ENCODE measurements at regions not wholly inside any gene's neighbourhood (a gene's known extent, or its start where the extent isn't known, plus 50 kb on each side); places are given as distances from the start of the nearest gene placed in this dataset.

DNA sequence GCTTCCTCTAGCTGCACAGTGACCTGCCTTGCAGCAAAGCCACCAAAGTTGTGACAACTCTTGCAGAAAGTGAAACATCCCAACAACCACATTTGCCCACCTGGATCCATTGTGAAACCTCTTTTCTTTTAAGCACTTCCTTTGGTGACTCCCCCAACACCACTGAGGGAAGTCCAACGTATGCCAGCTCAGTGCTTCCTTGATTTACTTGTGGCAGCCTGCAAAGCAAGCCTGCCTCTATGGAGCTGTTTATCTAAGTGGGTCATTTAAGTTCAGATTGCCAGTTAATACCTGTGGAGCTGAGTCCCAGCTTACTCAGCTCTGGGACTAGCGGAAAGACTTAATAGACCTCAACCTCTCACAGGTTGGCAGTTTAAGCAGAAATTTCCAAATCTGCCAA, 230.8 kb upstream of the GHITM start:
- no peaks in the 10 kb centered on the region for H3K36me3 ChIP-seq (ENCODE audit: insufficient read depth, low read length)
- no peak overlapping the region for H3K4me3 ChIP-seq (ENCODE audit: low read depth in 1 of 2, low read length in 2 of 2)
- H3K9ac ChIP-seq (ENCODE audit: low read length) = no peak overlapping the region
- no peaks in the 10 kb centered on the region for H3K4me1 ChIP-seq (ENCODE audit: insufficient read depth, low read length)
- no peaks in the 10 kb centered on the region for H3K9me3 ChIP-seq (ENCODE audit: low read length)
- no peak overlapping the region for H3K27ac ChIP-seq (ENCODE audit: low read depth, low read length)
- H3K27me3 ChIP-seq (ENCODE audit: control insufficient read depth in 1 of 2, insufficient read depth in 2 of 2, low read length in 2 of 2) = no peaks in the 10 kb centered on the region

DNA sequence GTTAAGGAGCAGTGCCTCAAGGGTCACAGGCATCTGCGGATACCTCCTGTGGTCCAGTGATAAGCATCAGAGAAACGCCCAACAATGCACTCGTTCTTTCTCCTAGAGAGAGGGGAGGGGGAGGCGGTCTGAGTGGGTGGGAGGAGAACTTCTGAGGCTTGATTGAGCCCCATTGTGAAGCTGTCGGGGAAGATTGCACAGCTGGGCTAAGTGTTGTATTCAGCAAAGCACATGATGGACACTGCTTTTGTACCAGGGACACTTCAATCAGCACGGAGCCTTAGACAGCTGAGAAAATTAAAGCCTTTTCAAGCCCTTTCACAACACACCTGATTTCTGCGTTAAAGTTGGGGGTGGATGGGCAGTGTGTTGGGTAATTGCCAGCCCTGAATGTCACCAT, 230.3 kb upstream of the GHITM start:
- Histone ChIP-seq H3K9me3 (ENCODE audit: low read length) (no peaks in the 10 kb centered on the region), H3K36me3 (ENCODE audit: insufficient read depth, low read length) (no peaks in the 10 kb centered on the region), H3K27me3 (ENCODE audit: control insufficient read depth in 1 of 2, insufficient read depth in 2 of 2, low read length in 2 of 2) (no peaks in the 10 kb centered on the region), H3K27ac (ENCODE audit: low read depth, low read length) (no peak overlapping the region), H3K4me1 (ENCODE audit: insufficient read depth, low read length) (no peaks in the 10 kb centered on the region), H3K4me3 (ENCODE audit: low read depth in 1 of 2, low read length in 2 of 2) (no peak overlapping the region), H3K9ac (ENCODE audit: low read length) (no peak overlapping the region)

DNA sequence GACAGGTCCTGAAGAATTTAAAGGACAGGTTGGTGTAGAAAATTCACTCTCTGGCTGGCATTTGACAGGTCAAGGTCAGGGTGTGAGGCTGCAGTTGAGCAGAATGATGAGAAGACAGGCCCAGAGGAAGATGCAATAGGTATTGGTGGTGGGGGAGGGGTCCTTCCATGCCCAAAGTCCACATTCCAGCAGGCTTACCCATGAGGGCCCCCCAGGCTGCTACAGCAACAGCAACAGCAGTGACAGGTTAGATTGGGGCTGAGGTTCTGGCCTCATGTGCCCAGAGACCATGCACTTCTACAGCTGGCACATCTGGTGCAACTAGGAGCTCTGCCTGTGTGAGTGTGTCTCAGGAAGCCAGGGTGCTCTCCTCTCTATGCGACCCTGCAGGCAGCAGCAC, 223.5 kb upstream of the GHITM start:
- Histone ChIP-seq H3K4me3 (ENCODE audit: low read depth in 1 of 2, low read length in 2 of 2) (no peak overlapping the region), H3K27ac (ENCODE audit: low read depth, low read length) (no peak overlapping the region), H3K4me1 (ENCODE audit: insufficient read depth, low read length) (no peaks in the 10 kb centered on the region), H3K27me3 (ENCODE audit: control insufficient read depth in 1 of 2, insufficient read depth in 2 of 2, low read length in 2 of 2) (no peaks in the 10 kb centered on the region), H3K9ac (ENCODE audit: low read length) (no peak overlapping the region), H3K9me3 (ENCODE audit: low read length) (no peaks in the 10 kb centered on the region), H3K36me3 (ENCODE audit: insufficient read depth, low read length) (no peaks in the 10 kb centered on the region)

DNA sequence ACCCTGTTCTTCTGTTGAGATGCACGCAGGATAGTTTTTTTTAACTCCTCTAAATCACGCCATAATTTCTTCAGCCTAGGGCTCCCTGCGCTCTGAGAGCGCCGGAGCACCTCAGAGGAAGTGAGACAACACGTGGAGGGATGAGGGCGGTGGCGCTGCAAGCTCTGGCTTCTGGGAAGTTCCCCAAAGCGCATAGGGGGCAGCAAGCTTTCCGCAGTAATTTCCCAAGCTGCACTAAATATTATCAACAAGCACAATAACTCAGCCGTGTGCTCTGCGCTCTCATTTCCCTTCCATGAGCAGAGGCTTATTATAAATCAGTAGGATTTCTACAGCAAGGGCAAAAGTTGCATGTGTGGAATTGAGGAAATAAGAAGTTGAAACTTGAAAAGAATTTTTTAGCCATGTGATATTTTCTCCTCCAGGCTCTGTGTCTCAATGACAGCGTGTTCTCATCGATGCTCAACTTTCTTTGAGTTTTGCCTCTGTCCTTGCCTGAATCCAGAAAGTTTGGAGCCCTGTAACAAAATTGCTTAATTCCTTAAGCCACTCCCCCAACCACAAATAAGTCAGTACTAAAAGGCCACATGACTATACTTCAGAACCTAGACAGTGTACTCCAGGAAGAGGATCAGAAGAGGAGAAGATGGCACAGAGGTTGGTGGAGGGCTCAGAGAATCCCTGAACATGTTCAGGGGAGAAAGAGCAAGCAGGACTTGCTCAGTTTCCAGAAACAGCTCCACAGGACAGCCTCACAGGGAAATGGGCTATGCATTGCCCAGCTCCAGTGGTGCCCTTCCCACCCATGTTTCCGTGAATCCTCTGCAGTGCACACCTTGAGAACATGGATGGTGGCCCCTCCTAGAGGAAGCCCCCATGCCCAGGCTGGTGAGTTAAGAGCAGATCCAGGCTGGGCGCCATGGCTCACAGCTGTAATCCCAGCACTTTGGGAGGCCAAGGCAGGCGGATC, 221.5 kb upstream of the GHITM start:
- no peaks in the 10 kb centered on the region for H3K36me3 ChIP-seq (ENCODE audit: insufficient read depth, low read length)

DNA sequence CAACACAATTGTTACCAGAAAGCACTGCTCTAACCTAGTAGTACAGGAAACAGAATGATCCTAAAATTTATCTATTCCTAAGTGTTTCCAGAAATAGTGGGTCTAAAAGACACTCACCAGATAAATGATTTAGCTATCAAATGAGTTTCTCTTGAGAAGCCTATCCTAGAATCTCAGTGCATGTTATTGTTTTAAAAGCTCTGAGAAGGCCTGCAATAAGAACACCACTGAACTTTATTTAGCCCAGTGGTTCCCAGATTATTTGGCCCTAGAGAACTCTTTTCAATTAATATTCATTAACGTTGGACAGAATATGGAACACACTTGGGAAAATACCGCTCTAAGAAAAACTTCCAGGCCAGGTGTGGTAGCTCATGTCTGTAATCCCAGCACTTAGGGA, 220.1 kb upstream of the GHITM start:
- Histone ChIP-seq H3K36me3 (ENCODE audit: insufficient read depth, low read length) (no peaks in the 10 kb centered on the region), H3K9ac (ENCODE audit: low read length) (no peak overlapping the region), H3K27me3 (ENCODE audit: control insufficient read depth in 1 of 2, insufficient read depth in 2 of 2, low read length in 2 of 2) (no peaks in the 10 kb centered on the region), H3K27ac (ENCODE audit: low read depth, low read length) (no peak overlapping the region), H3K4me3 (ENCODE audit: low read depth in 1 of 2, low read length in 2 of 2) (no peak overlapping the region), H3K9me3 (ENCODE audit: low read length) (no peaks in the 10 kb centered on the region), H3K4me1 (ENCODE audit: insufficient read depth, low read length) (no peaks in the 10 kb centered on the region)

More for the DNA sequence above, 221.5 kb upstream of the GHITM start:
- Histone ChIP-seq H3K4me1 (ENCODE audit: insufficient read depth, low read length) (no peaks in the 10 kb centered on the region), H3K9ac (ENCODE audit: low read length) (no peak overlapping the region), H3K27ac (ENCODE audit: low read depth, low read length) (no peak overlapping the region), H3K27me3 (ENCODE audit: control insufficient read depth in 1 of 2, insufficient read depth in 2 of 2, low read length in 2 of 2) (no peaks in the 10 kb centered on the region), H3K4me3 (ENCODE audit: low read depth in 1 of 2, low read length in 2 of 2) (no peak overlapping the region), H3K9me3 (ENCODE audit: low read length) (no peaks in the 10 kb centered on the region)

DNA sequence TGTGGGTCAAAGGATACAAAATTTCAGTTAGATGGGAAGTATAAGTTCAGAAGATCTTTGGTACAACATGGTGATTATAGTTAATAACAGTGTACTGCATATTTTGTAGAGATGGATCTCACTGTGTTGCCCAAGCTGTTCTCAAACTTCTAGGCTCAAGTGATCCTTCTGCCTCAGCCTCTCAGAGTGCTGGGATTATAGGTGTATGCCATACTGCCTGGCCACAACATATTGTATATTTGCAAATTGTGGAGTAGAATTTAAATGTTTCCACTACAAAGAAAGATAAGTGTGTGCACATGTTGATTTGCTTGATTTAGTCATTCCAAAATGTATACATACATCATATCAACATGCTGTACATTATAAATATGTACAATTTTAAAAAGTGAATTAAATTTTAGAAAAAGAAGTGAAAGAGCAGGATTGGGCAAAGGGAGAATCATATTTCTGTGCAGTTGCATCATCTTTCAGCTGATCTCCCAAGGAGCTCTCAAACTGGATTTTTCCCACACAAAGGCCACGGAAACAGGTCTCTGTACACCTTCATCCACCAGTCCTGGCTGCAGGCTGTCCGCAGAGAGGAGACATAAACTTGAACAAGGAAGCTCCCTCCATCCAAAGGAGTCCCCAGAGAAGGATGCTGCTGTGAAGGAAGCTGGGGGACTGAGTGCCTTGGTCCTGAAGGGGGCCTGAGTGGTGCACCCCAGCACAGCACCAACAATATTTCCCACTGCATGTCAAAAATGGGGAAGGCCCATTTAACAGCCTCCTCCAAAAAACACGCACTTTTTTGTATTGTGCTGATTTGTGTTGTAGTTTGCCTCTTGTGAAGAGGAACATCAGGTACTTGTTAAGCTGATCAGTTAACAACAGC, 217.1 kb upstream of the GHITM start:
- H3K27me3 ChIP-seq (ENCODE audit: control insufficient read depth in 1 of 2, insufficient read depth in 2 of 2, low read length in 2 of 2) = no peaks in the 10 kb centered on the region
- no peak overlapping the region for H3K9ac ChIP-seq (ENCODE audit: low read length)
- no peak overlapping the region for H3K27ac ChIP-seq (ENCODE audit: low read depth, low read length)
- no peak overlapping the region for H3K4me3 ChIP-seq (ENCODE audit: low read depth in 1 of 2, low read length in 2 of 2)
- H3K4me1 ChIP-seq (ENCODE audit: insufficient read depth, low read length) = no peaks in the 10 kb centered on the region
- no peaks in the 10 kb centered on the region for H3K36me3 ChIP-seq (ENCODE audit: insufficient read depth, low read length)
- H3K9me3 ChIP-seq (ENCODE audit: low read length) = no peaks in the 10 kb centered on the region

DNA sequence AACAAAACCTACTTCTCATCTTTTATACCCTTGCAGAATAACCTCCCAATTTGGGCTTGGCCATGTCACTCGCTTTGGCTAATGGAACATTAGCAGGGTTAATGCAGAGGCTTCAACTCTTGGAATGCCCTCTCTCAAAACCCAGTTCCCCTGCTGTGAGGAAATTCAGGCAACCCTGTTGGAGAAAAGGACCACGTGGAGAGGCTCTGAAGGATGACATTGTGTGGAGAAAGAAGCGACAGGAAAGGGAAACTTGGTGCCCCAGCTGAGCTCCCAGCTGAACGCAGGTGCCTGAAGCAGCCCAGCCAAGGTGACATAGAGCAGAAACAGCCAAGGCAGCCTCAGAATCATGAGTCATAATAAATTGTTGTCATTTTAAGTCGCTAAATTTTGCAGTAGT, 214.2 kb upstream of the GHITM start:
- Histone ChIP-seq H3K4me3 (ENCODE audit: low read depth in 1 of 2, low read length in 2 of 2) (no peak overlapping the region), H3K27me3 (ENCODE audit: control insufficient read depth in 1 of 2, insufficient read depth in 2 of 2, low read length in 2 of 2) (no peaks in the 10 kb centered on the region), H3K9me3 (ENCODE audit: low read length) (no peaks in the 10 kb centered on the region), H3K36me3 (ENCODE audit: insufficient read depth, low read length) (no peaks in the 10 kb centered on the region), H3K27ac (ENCODE audit: low read depth, low read length) (no peak overlapping the region), H3K9ac (ENCODE audit: low read length) (no peak overlapping the region), H3K4me1 (ENCODE audit: insufficient read depth, low read length) (no peaks in the 10 kb centered on the region)

DNA sequence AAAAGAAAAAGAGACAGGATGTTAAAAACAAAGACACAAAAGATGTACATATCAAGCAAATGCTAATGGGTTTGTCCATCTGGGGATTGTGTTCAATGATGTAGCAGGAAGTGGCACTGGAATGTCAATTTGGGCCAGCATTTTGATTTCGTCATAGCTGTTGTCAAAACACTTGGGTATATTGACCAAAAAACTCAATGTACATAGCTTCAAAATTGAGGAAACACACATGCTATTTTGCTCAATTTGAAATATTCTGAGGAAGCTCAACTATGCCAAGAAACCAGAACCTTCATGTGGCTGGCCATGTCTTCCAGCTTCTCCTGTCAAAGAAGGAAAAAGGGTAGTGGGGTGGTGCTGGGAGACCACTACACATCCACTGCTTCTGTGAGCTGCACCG, 212.7 kb upstream of the GHITM start:
- H3K9me3 ChIP-seq (ENCODE audit: low read length) = no peaks in the 10 kb centered on the region
- no peaks in the 10 kb centered on the region for H3K4me1 ChIP-seq (ENCODE audit: insufficient read depth, low read length)
- H3K4me3 ChIP-seq (ENCODE audit: low read depth in 1 of 2, low read length in 2 of 2) = no peak overlapping the region
- no peak overlapping the region for H3K27ac ChIP-seq (ENCODE audit: low read depth, low read length)
- H3K36me3 ChIP-seq (ENCODE audit: insufficient read depth, low read length) = no peaks in the 10 kb centered on the region
- H3K27me3 ChIP-seq (ENCODE audit: control insufficient read depth in 1 of 2, insufficient read depth in 2 of 2, low read length in 2 of 2) = no peaks in the 10 kb centered on the region
- no peak overlapping the region for H3K9ac ChIP-seq (ENCODE audit: low read length)

DNA sequence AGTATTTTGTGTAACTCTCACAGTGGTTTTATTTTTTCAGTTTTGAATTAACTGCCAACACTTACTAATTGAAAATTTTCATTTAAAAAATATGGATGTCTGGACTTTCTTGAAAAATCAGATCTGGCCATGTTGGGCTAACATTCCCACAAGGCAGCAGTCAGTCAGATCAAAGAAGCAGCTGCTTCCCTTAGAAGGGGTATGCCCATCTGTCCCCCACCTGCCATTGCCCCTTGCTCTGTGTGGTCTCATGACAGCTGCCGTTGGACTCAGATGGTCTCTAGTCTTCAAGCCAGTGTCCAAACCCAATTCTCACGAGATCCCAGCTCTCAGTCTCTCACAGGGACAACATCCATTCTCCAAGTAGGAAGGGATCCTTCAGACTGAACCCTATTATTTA, 212.1 kb upstream of the GHITM start:
- Histone ChIP-seq H3K4me3 (ENCODE audit: low read depth in 1 of 2, low read length in 2 of 2) (no peak overlapping the region), H3K9ac (ENCODE audit: low read length) (no peak overlapping the region), H3K4me1 (ENCODE audit: insufficient read depth, low read length) (no peaks in the 10 kb centered on the region), H3K9me3 (ENCODE audit: low read length) (no peaks in the 10 kb centered on the region), H3K27ac (ENCODE audit: low read depth, low read length) (no peak overlapping the region), H3K36me3 (ENCODE audit: insufficient read depth, low read length) (no peaks in the 10 kb centered on the region), H3K27me3 (ENCODE audit: control insufficient read depth in 1 of 2, insufficient read depth in 2 of 2, low read length in 2 of 2) (no peaks in the 10 kb centered on the region)

DNA sequence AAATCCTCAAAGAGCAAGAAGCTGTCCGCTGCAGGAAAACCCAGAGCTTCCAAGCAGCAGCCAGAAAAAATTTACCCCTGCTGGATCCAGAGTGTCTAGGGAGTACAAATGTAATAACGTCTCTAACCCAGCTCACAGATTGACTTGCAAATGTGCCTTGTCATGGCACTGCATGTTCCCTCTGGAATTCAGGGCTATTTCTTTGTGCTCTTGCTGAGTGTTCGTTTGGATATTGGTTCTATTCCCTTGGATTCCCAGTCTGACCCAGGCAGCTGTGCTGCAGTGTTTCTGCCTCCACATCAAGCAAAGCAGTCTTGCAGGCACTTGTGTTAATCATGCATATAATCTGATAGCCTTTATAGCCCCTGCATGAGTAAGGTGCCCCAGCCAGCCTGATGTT, 209.9 kb upstream of the GHITM start:
- Histone ChIP-seq H3K36me3 (ENCODE audit: insufficient read depth, low read length) (no peaks in the 10 kb centered on the region), H3K4me3 (ENCODE audit: low read depth in 1 of 2, low read length in 2 of 2) (no peak overlapping the region), H3K4me1 (ENCODE audit: insufficient read depth, low read length) (no peaks in the 10 kb centered on the region), H3K27ac (ENCODE audit: low read depth, low read length) (no peak overlapping the region), H3K9me3 (ENCODE audit: low read length) (no peaks in the 10 kb centered on the region), H3K27me3 (ENCODE audit: control insufficient read depth in 1 of 2, insufficient read depth in 2 of 2, low read length in 2 of 2) (no peaks in the 10 kb centered on the region), H3K9ac (ENCODE audit: low read length) (no peak overlapping the region)

DNA sequence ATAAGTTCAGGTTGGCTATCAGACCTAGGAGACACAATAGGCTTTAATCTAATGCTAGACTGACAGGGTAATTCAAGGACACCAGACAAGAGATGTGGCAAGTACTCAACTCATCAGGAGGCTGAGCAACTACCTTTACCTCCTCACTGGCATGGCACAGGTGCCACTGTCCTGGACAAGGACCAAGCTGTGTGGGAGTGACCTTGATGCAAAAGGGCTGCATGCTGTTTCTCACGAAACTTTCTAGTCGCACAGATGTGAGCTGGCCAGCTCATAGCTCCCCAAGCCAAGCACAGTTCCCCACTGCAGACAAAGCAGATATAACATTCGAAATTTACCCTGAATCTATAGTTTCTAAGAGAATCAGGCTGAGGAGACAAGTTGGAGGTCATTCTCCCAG, 207.6 kb upstream of the GHITM start:
- Histone ChIP-seq H3K4me3 (ENCODE audit: low read depth in 1 of 2, low read length in 2 of 2) (no peak overlapping the region), H3K9me3 (ENCODE audit: low read length) (no peaks in the 10 kb centered on the region), H3K4me1 (ENCODE audit: insufficient read depth, low read length) (no peaks in the 10 kb centered on the region), H3K9ac (ENCODE audit: low read length) (no peak overlapping the region), H3K27ac (ENCODE audit: low read depth, low read length) (no peak overlapping the region), H3K27me3 (ENCODE audit: control insufficient read depth in 1 of 2, insufficient read depth in 2 of 2, low read length in 2 of 2) (no peaks in the 10 kb centered on the region), H3K36me3 (ENCODE audit: insufficient read depth, low read length) (no peaks in the 10 kb centered on the region)
